H1 (cell line): ENCODE measurements at regions not wholly inside any gene's neighbourhood (a gene's known extent, or its start where the extent isn't known, plus 50 kb on each side); places are given as distances from the start of the nearest gene placed in this dataset.

ENCODE experiments used
- BCL11A ChIP-seq, 2 experiments: IDR thresholded peaks; one replicate each; pipeline ENCODE4 v1.6.1; 2011; ENCODE audit warnings: low read depth in 2 of 2, low read length in 2 of 2, mild to moderate bottlenecking in 2 of 2
- CHD7 ChIP-seq: fragments of 300-600 bp; sonication (generic); IDR thresholded peaks from 2 replicates; pipeline ENCODE4 v1.7.1; 2012; ENCODE audit warnings: low read length, moderate library complexity, mild to moderate bottlenecking, inconsistent platforms; ENCODE audit not compliant: insufficient replicate concordance
- CTCF ChIP-seq, 3 experiments: IDR thresholded peaks; 1 replicate in 2 of 3; 2 replicates in 1 of 3; pipeline versions ENCODE4 v1.5.1 to v1.6.1; 2011; ENCODE audit warnings: low read length in 3 of 3, mild to moderate bottlenecking in 3 of 3, inconsistent platforms in 2 of 3, low read depth in 1 of 3, moderate library complexity in 1 of 3; ENCODE audit not compliant: insufficient read depth in 1 of 3; ENCODE audit errors: control extremely low read depth in 1 of 3
- EGR1 ChIP-seq: IDR thresholded peaks from 2 replicates; pipeline ENCODE4 v1.6.1; 2011; ENCODE audit warnings: low read depth, low read length, borderline replicate concordance
- GABPA ChIP-seq: IDR thresholded peaks from 2 replicates; pipeline ENCODE4 v1.6.1; 2011; ENCODE audit warnings: mild to moderate bottlenecking, low read length, moderate library complexity, borderline replicate concordance; ENCODE audit not compliant: insufficient read depth
- MAFK ChIP-seq: IDR thresholded peaks from 2 replicates; pipeline ENCODE4 v1.6.1; 2012; ENCODE audit warnings: low read depth, mild to moderate bottlenecking, improper control_type of control experiment, low read length
- POLR2A ChIP-seq, 2 experiments: IDR thresholded peaks; 1 replicate in 1 of 2; 2 replicates in 1 of 2; pipeline ENCODE4 v1.6.1; 2011; ENCODE audit warnings: low read depth in 2 of 2, low read length in 2 of 2, mild to moderate bottlenecking in 2 of 2; ENCODE audit errors: control extremely low read depth in 1 of 2
- RFX5 ChIP-seq: IDR thresholded peaks from 2 replicates; pipeline ENCODE4 v1.6.1; 2011; ENCODE audit warnings: low read depth, low read length, improper control_type of control experiment, borderline replicate concordance
- SIN3A ChIP-seq, 2 experiments: IDR thresholded peaks in 1 of 2; conservative IDR thresholded peaks in 1 of 2; 2 replicates each; pipeline ENCODE4 v1.6.1; 2011 to 2012; ENCODE audit warnings: low read length in 2 of 2, improper control_type of control experiment in 1 of 2, low read depth in 1 of 2, mild to moderate bottlenecking in 1 of 2
- SP2 ChIP-seq: IDR thresholded peaks from 2 replicates; pipeline ENCODE4 v1.6.1; 2012; ENCODE audit warnings: mild to moderate bottlenecking, low read length, inconsistent platforms
- YY1 ChIP-seq: IDR thresholded peaks from 2 replicates; pipeline ENCODE4 v1.6.1; 2011; ENCODE audit warnings: low read depth, mild to moderate bottlenecking, low read length

GRCh38 chr2:18777250-18777812, 188.0 kb upstream of the NT5C1B start:
- TF ChIP-seq CTCF (IDR thresholded peaks at IDR 0.05; ENCODE audit: control extremely low read depth in 1 of 3, insufficient read depth in 1 of 3, low read depth in 1 of 3, low read length in 3 of 3) (no peak), RFX5 (no peak), BCL11A (IDR thresholded peaks at IDR 0.05; ENCODE audit: low read depth in 2 of 2, low read length in 2 of 2) (no peak), EGR1 (no peak), SP2 (no peak), YY1 (no peak), GABPA (no peak), POLR2A (IDR thresholded peaks at IDR 0.05; ENCODE audit: control extremely low read depth in 1 of 2, low read depth in 2 of 2, low read length in 2 of 2) (no peak), MAFK (no peak), SIN3A (conservative IDR thresholded peaks at IDR 0.05 in 1 of 2, IDR thresholded peaks at IDR 0.05 in 1 of 2; ENCODE audit: low read depth in 1 of 2, low read length in 2 of 2) (no peak), CHD7 (no peak)
